ENCODE measurements at regions not wholly inside any gene's neighbourhood (a gene's known extent, or its start where the extent isn't known, plus 50 kb on each side); places are given as distances from the start of the nearest gene placed in this dataset.

DNA sequence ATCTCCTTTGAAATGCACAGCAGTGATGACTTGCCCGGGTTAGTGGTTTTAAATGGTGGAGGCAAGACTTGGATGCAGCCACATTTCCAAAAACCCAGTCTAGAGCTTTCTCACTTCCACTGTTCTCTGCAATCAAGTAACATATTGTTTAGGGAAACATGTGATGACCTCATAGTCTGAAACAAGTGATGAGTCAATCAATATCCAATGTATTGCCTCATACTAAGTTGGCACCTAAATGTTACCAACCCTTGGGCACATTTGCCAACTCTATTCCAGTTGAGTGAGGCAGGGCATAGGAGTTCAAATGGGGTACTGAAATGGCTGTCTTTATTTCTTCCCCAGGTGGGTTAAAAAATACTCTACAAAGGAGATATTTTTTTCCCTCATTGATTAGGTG lies 1105.4 kb downstream of the VRK1 start:
- H3K9ac ChIP-seq (ENCODE audit: extremely low read depth, low read length, poor library complexity, severe bottlenecking), result no peak overlapping the region
- TF ChIP-seq CTCF (conservative IDR thresholded peaks at IDR 0.05), result no peak
- H3K27me3 ChIP-seq (ENCODE audit: control insufficient read depth, insufficient read depth, low read length, poor library complexity, severe bottlenecking), result no peaks in the 10 kb centered on the region
- no peak overlapping the region for H3K4me3 Mint-ChIP-seq
- no peaks in the 10 kb centered on the region for H3K27me3 Mint-ChIP-seq (ENCODE audit: insufficient read depth)
- no peak overlapping the region for H3K27ac Mint-ChIP-seq
- no peaks in the 10 kb centered on the region for H3K9me3 ChIP-seq (ENCODE audit: control insufficient read depth, low read length)
- no peaks in the 10 kb centered on the region for H3K36me3 ChIP-seq (ENCODE audit: control insufficient read depth, insufficient read depth, low read length)
- WGBS, 2 experiments (ENCODE audit: insufficient coverage in 1 of 2, insufficient read length in 1 of 2), result 80 to 100% methylated on average over 1 of the region's 1 CpG
- H3K27ac ChIP-seq (ENCODE audit: low read depth, low read length), result no peak overlapping the region
- no peaks in the 10 kb centered on the region for H3K36me3 Mint-ChIP-seq (ENCODE audit: low read depth)
- DNase-seq, result no peak
- peaks cover 9% of the 10 kb centered on the region for H3K4me1 Mint-ChIP-seq
- H3K9me3 Mint-ChIP-seq, result no peaks in the 10 kb centered on the region
- no peak overlapping the region for H3K4me3 ChIP-seq (ENCODE audit: low read length)
- no peaks in the 10 kb centered on the region for H3K4me1 ChIP-seq (ENCODE audit: control insufficient read depth, insufficient read depth, low read length)

- no peaks in the 10 kb centered on the region for H3K4me1 ChIP-seq (ENCODE audit: control insufficient read depth, insufficient read depth, low read length)
- H3K9me3 ChIP-seq (ENCODE audit: control insufficient read depth, low read length), result no peaks in the 10 kb centered on the region
- no peaks in the 10 kb centered on the region for H3K9me3 Mint-ChIP-seq
- peaks cover 9% of the 10 kb centered on the region for H3K4me1 Mint-ChIP-seq
- no peaks in the 10 kb centered on the region for H3K27me3 ChIP-seq (ENCODE audit: control insufficient read depth, insufficient read depth, low read length, poor library complexity, severe bottlenecking)
- 76 to 87% methylated on average over 3 of the region's 3 CpGs for WGBS, 2 experiments (ENCODE audit: insufficient coverage in 1 of 2, insufficient read length in 1 of 2)
- H3K9ac ChIP-seq (ENCODE audit: extremely low read depth, low read length, poor library complexity, severe bottlenecking), result no peak overlapping the region
- H3K27me3 Mint-ChIP-seq (ENCODE audit: insufficient read depth), result no peaks in the 10 kb centered on the region
- no peaks in the 10 kb centered on the region for H3K36me3 ChIP-seq (ENCODE audit: control insufficient read depth, insufficient read depth, low read length)
- no peak overlapping the region for H3K4me3 Mint-ChIP-seq
- H3K4me3 ChIP-seq (ENCODE audit: low read length), result no peak overlapping the region
- no peak overlapping the region for H3K27ac Mint-ChIP-seq
- DNase-seq, result no peak
- H3K27ac ChIP-seq (ENCODE audit: low read depth, low read length), result no peak overlapping the region
- no peak for TF ChIP-seq CTCF (conservative IDR thresholded peaks at IDR 0.05)
- no peaks in the 10 kb centered on the region for H3K36me3 Mint-ChIP-seq (ENCODE audit: low read depth)
These were observed 1106.6 kb downstream of the VRK1 start for GRCh38 chr14:97903821-97904220.

DNA sequence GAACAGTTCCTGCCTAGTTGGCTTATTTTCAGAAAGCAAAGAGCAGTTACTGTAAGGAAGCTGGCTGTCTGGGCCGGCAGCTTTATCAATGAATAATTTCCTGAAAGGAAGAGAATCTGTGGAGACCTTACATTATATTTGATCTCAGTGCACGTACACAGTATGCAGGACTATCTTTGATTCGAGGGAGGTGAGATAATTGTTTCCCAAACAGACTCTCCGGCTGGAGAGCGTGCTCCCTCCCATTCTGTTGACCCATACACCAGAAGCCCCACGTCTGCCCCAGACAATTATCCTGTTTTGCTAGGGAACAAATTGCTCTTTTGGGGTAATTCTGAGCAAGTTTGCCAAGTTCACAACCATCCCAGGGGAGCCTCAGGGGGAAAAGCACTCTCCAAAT lies 1115.0 kb downstream of the VRK1 start:
- Mint-ChIP-seq H3K4me1 (no peaks in the 10 kb centered on the region), H3K27me3 (ENCODE audit: insufficient read depth) (no peaks in the 10 kb centered on the region), H3K4me3 (no peak overlapping the region), H3K36me3 (ENCODE audit: low read depth) (no peaks in the 10 kb centered on the region), H3K27ac (no peak overlapping the region), H3K9me3 (no peaks in the 10 kb centered on the region)
- Histone ChIP-seq H3K27ac (ENCODE audit: low read depth, low read length) (no peak overlapping the region), H3K9me3 (ENCODE audit: control insufficient read depth, low read length) (no peaks in the 10 kb centered on the region), H3K36me3 (ENCODE audit: control insufficient read depth, insufficient read depth, low read length) (no peaks in the 10 kb centered on the region), H3K9ac (ENCODE audit: extremely low read depth, low read length, poor library complexity, severe bottlenecking) (no peak overlapping the region), H3K4me3 (ENCODE audit: low read length) (no peak overlapping the region), H3K4me1 (ENCODE audit: control insufficient read depth, insufficient read depth, low read length) (no peaks in the 10 kb centered on the region), H3K27me3 (ENCODE audit: control insufficient read depth, insufficient read depth, low read length, poor library complexity, severe bottlenecking) (peaks cover 6% of the 10 kb centered on the region)
- no peak for TF ChIP-seq CTCF (conservative IDR thresholded peaks at IDR 0.05)
- 87 to 97% methylated on average over 3 to 6 of the region's 6 CpGs for WGBS, 2 experiments (ENCODE audit: insufficient coverage in 1 of 2, insufficient read length in 1 of 2)
- no peak for DNase-seq

Data from endodermal cell (in vitro differentiated cells).